Liver (tissue), 2 donors: ENCODE measurements at regions not wholly inside any gene's neighbourhood (a gene's known extent, or its start where the extent isn't known, plus 50 kb on each side); places are given as distances from the start of the nearest gene placed in this dataset.
"Not testable (repeated sequence)": the region's sequence is repeated elsewhere in the genome, so short reads cannot be mapped to it uniquely, and the experiment has no call there.

Experiments used
- CTCF ChIP-seq: fragments of 150-350 bp; IDR thresholded peaks from 2 replicates; pipeline ENCODE4 v1.5.1; 2017; ENCODE audit warnings: improper control_type of control experiment, low read depth, low read length; ENCODE audit not compliant: missing input control
- REST ChIP-seq: IDR thresholded peaks from 2 replicates; pipeline ENCODE4 v1.6.1; 2016; ENCODE audit warnings: antibody characterized with exemption, mild to moderate bottlenecking
- ZBTB33 ChIP-seq: IDR thresholded peaks from 2 replicates; pipeline ENCODE4 v1.6.1; 2016; ENCODE audit warnings: antibody characterized with exemption
- donor health status: healthy.

GRCh38 chr18:47354061-47354460, 102.6 kb upstream of the SKOR2 start:
- not testable (repeated sequence) for TF ChIP-seq REST, CTCF, ZBTB33
